HL-60 (cell line): ENCODE measurements at regions not wholly inside any gene's neighbourhood (a gene's known extent, or its start where the extent isn't known, plus 50 kb on each side); places are given as distances from the start of the nearest gene placed in this dataset.
A peak's percentile ranks its signal among the peaks of the same experiment; 100 is the strongest.
"Not testable (repeated sequence)": the region's sequence is repeated elsewhere in the genome, so short reads cannot be mapped to it uniquely, and the experiment has no call there.

ENCODE experiments used
- DNase-seq, 2 experiments: peaks; one replicate each; pipeline ENCODE4 v3.0.0-alpha.2; 2010 to 2020; ENCODE audit warnings: low read depth in 1 of 2, low spot score in 1 of 2
- H3K27ac ChIP-seq: fragments of 250-450 bp; sonication (Bioruptor Pico); replicated peaks from 2 replicates; pipeline ENCODE4 v1.5.1; 2020; ENCODE audit warnings: mild to moderate bottlenecking, moderate library complexity
- H3K27me3 ChIP-seq: fragments of 250-450 bp; sonication (Bioruptor Pico); 2 replicates; pipeline ENCODE4 v1.5.1; 2021; ENCODE audit warnings: mild to moderate bottlenecking, moderate library complexity; ENCODE audit not compliant: insufficient read depth, poor library complexity, severe bottlenecking
- H3K4me3 ChIP-seq: replicated peaks from 2 replicates; pipeline ENCODE4 v1.5.1; 2011; ENCODE audit warnings: mild to moderate bottlenecking, control low read depth, low read length; ENCODE audit not compliant: insufficient read depth
- GABPA ChIP-seq: IDR thresholded peaks from 2 replicates; pipeline ENCODE4 v1.6.1; 2012; ENCODE audit warnings: low read depth
- POLR2AphosphoS5 ChIP-seq: IDR thresholded peaks from 2 replicates; pipeline ENCODE4 v1.6.1; 2012; ENCODE audit warnings: low read depth
- SPI1 ChIP-seq: IDR thresholded peaks from 2 replicates; pipeline ENCODE4 v1.6.1; 2012; ENCODE audit warnings: low read depth, mild to moderate bottlenecking, borderline replicate concordance
- TF ChIP-seq, protein P1 (sequence below): IDR thresholded peaks from 2 replicates; pipeline ENCODE4 v1.6.1; 2012; ENCODE audit warnings: low read depth; ENCODE audit not compliant: insufficient replicate concordance
- TF ChIP-seq, protein P2 (sequence below): IDR thresholded peaks from one replicate; pipeline ENCODE4 v1.5.1; 2011; ENCODE audit warnings: low read length, control low read depth, inconsistent platforms; ENCODE audit not compliant: insufficient read depth

DNA sequence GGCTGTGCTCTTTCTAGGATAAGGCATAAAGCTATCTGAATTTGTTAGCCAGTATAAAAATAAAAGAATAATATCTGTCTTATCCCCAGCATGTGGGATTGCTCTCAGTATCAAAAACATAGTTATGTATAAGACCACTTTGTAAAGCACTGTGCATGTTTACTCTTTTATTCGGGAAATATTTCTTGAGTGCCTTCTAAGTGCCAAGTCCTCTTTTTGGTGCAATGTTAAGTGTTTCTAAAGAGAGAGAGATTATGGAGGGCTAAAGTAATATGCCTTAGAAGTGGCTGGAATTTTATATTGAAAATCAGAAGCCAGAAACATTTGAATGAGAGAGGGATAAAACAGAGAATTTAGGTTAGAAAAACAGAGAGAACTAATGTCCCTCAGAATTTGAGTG lies 212.0 kb downstream of the ALG10B start:
- DNase-seq: no peak
- Histone ChIP-seq H3K27ac (no peak overlapping the region), H3K27me3 (no peaks in the 10 kb centered on the region), H3K4me3 (no peak overlapping the region)
- TF ChIP-seq POLR2AphosphoS5: no peak
- TF ChIP-seq, protein P1, sequence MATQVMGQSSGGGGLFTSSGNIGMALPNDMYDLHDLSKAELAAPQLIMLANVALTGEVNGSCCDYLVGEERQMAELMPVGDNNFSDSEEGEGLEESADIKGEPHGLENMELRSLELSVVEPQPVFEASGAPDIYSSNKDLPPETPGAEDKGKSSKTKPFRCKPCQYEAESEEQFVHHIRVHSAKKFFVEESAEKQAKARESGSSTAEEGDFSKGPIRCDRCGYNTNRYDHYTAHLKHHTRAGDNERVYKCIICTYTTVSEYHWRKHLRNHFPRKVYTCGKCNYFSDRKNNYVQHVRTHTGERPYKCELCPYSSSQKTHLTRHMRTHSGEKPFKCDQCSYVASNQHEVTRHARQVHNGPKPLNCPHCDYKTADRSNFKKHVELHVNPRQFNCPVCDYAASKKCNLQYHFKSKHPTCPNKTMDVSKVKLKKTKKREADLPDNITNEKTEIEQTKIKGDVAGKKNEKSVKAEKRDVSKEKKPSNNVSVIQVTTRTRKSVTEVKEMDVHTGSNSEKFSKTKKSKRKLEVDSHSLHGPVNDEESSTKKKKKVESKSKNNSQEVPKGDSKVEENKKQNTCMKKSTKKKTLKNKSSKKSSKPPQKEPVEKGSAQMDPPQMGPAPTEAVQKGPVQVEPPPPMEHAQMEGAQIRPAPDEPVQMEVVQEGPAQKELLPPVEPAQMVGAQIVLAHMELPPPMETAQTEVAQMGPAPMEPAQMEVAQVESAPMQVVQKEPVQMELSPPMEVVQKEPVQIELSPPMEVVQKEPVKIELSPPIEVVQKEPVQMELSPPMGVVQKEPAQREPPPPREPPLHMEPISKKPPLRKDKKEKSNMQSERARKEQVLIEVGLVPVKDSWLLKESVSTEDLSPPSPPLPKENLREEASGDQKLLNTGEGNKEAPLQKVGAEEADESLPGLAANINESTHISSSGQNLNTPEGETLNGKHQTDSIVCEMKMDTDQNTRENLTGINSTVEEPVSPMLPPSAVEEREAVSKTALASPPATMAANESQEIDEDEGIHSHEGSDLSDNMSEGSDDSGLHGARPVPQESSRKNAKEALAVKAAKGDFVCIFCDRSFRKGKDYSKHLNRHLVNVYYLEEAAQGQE: no peak
- TF ChIP-seq GABPA: no peak
- TF ChIP-seq SPI1: no peak
- TF ChIP-seq, protein P2, sequence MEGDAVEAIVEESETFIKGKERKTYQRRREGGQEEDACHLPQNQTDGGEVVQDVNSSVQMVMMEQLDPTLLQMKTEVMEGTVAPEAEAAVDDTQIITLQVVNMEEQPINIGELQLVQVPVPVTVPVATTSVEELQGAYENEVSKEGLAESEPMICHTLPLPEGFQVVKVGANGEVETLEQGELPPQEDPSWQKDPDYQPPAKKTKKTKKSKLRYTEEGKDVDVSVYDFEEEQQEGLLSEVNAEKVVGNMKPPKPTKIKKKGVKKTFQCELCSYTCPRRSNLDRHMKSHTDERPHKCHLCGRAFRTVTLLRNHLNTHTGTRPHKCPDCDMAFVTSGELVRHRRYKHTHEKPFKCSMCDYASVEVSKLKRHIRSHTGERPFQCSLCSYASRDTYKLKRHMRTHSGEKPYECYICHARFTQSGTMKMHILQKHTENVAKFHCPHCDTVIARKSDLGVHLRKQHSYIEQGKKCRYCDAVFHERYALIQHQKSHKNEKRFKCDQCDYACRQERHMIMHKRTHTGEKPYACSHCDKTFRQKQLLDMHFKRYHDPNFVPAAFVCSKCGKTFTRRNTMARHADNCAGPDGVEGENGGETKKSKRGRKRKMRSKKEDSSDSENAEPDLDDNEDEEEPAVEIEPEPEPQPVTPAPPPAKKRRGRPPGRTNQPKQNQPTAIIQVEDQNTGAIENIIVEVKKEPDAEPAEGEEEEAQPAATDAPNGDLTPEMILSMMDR: no peak

DNA sequence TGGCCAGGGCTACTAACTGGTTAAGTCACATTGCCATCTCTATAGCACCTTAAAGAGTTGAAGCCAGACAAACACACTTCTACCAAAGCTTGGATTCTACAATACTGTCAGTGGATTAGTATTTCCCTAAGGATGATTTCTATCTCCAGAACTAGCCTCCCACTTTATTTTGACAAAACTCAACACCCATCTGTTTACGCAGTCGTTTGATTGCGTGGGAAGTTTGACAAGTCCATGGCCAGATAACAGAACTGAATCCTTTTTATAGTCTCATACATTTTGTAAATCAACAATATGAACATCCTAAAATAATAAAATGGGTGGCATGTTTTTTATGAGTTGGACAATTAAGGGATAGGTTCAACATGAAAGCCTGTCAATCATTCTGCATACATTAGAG lies 212.7 kb downstream of the ALG10B start:
- H3K27me3 ChIP-seq, DNase-seq, H3K4me3 ChIP-seq, H3K27ac ChIP-seq: not testable (repeated sequence)

DNA sequence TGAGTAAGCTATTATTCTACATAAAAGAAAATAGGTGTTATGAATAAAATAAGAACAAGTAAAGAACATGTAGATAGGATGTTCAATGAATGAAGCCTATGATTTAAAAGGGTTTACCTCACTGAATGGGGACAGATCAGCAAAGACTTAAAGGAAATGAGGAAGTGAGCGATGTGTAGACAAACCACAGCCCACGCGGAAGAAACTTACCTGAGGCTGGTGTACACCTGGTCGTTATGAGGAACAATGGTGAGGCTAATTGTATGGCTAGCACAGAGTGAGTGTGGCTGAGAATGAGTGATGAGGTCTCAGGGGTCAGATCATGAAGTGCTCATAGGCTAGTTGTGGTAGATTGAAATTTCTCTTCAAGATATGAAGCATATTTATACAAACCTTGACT lies 221.7 kb downstream of the ALG10B start:
- Histone ChIP-seq H3K4me3 (no peak overlapping the region), H3K27me3 (no peaks in the 10 kb centered on the region), H3K27ac (no peak overlapping the region)
- DNase-seq: no peak
- TF ChIP-seq SPI1: peak; percentile 67
- TF ChIP-seq, protein P1: no peak

DNA sequence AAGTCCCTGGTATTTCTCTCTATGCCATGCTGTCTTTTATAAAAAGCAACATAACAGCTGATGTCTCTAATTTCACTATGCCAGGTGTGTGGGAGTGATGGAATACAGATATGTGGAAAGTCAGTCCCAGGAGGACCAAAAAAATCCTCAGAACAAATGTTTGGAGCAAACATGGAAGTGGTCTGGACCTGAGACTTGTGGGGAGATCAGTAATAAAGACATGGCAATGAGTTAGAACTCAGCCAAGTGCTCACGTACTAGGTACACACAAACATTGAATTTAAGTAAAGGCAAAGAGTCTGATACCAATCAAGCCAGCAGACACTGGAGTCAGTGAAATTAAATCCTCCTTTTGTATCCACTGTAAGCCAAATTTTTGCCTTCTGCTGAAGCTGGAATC lies 223.6 kb downstream of the ALG10B start:
- no peak for DNase-seq
- Histone ChIP-seq H3K27ac (no peak overlapping the region), H3K27me3 (no peaks in the 10 kb centered on the region), H3K4me3 (no peak overlapping the region)
- TF ChIP-seq, protein P2: no peak
- TF ChIP-seq, protein P1: no peak
- TF ChIP-seq SPI1 (no peak), GABPA (no peak), POLR2AphosphoS5 (no peak)
